ENCODE measurements at regions not wholly inside any gene's neighbourhood (a gene's known extent, or its start where the extent isn't known, plus 50 kb on each side); places are given as distances from the start of the nearest gene placed in this dataset.

DNA sequence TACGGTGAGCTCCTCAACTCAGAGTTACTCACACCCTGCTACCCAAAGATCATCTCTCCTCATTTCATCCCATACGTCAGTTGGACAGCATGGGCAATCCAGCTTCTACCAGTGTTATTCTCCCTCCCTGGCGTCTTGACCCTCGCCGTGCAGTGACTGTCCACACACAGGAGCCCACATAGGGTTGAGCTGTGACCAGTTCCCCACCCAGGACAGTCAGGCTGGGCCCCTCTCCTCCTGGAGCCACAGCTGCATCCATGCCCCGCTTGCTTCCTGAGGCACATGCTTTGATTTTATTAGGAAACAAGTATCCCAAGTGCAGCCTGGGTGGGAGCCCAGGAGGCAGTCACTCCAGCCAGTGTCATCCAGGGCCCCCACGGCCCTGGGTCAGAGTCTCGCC, 140.3 kb upstream of the SFSWAP start:
- no peaks in the 10 kb centered on the region for H3K36me3 ChIP-seq
- ATAC-seq: no peak
- DNase-seq: no peak
- H3K27me3 ChIP-seq: peaks cover 7 to 24% (median 16%) of the 10 kb centered on the region in 3 donors
- no peaks in the 10 kb centered on the region for H3K9me3 ChIP-seq
- in situ Hi-C loops (cut with MboI; ENCODE audit: low sequenced_read_pairs in 4 of 4): no loop called here
- no peak overlapping the region for H3K4me3 ChIP-seq
- H3K4me1 ChIP-seq: no peaks in the 10 kb centered on the region
- intact Hi-C loops (cut with DNase I; ENCODE audit: low total_unique reads): no loop called here
- TF ChIP-seq POLR2A (IDR thresholded peaks at IDR 0.05): no peak
- TF ChIP-seq, protein P1, sequence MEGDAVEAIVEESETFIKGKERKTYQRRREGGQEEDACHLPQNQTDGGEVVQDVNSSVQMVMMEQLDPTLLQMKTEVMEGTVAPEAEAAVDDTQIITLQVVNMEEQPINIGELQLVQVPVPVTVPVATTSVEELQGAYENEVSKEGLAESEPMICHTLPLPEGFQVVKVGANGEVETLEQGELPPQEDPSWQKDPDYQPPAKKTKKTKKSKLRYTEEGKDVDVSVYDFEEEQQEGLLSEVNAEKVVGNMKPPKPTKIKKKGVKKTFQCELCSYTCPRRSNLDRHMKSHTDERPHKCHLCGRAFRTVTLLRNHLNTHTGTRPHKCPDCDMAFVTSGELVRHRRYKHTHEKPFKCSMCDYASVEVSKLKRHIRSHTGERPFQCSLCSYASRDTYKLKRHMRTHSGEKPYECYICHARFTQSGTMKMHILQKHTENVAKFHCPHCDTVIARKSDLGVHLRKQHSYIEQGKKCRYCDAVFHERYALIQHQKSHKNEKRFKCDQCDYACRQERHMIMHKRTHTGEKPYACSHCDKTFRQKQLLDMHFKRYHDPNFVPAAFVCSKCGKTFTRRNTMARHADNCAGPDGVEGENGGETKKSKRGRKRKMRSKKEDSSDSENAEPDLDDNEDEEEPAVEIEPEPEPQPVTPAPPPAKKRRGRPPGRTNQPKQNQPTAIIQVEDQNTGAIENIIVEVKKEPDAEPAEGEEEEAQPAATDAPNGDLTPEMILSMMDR (IDR thresholded peaks at IDR 0.05 in 4 of 5, conservative IDR thresholded peaks at IDR 0.05 in 1 of 5): no peak
- no peak overlapping the region for H3K27ac ChIP-seq

DNA sequence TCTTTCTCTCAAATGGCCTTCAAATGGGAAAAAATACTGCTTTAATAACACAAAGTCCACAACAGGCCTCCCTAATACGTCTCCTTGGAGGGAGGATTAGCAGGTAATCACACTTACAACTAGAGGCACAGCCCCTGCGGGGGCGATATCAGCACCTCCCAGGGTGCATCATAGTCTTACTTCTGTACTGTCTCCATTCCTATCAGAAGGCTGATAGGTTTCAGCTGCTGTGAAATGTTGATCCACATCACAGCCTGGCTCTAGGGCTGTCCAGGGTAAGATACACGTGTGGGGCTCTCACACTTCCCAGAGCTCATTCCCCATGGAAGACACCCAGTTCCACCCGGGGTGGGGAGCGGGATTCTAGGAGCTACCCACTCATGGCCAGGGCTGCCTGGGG, 139.1 kb upstream of the SFSWAP start:
- H3K9me3 ChIP-seq: no peaks in the 10 kb centered on the region
- peaks cover 7 to 24% (median 16%) of the 10 kb centered on the region in 3 donors for H3K27me3 ChIP-seq
- TF ChIP-seq POLR2A (IDR thresholded peaks at IDR 0.05): no peak
- TF ChIP-seq, protein P1 (IDR thresholded peaks at IDR 0.05 in 4 of 5, conservative IDR thresholded peaks at IDR 0.05 in 1 of 5): no peak
- no peak overlapping the region for H3K27ac ChIP-seq
- in situ Hi-C loops (cut with MboI; ENCODE audit: low sequenced_read_pairs in 4 of 4): no loop called here
- H3K36me3 ChIP-seq: no peaks in the 10 kb centered on the region
- H3K4me3 ChIP-seq: no peak overlapping the region
- DNase-seq (no peak), ATAC-seq (no peak)
- no peaks in the 10 kb centered on the region for H3K4me1 ChIP-seq
- intact Hi-C loops (cut with DNase I; ENCODE audit: low total_unique reads): no loop called here

DNA sequence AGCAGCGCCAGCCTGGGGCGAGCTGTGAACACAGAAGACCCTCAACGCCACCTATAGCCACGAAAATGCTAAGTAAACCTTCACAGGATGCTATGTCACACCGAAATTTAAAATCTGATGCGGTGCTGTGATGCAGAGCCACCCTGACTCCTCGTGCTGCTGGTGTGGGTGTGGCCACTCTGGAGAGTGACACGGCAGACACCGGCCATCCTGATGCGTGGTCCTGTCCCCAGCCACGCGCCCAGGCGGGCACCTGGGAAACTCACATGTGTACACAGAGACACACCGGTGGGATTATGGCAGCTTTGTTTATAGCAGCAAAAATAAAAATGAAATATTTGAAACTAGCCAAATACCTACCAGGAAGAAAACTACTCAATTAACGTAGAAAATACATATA, 138.3 kb upstream of the SFSWAP start:
- intact Hi-C loops (cut with DNase I; ENCODE audit: low total_unique reads): no loop called here
- in situ Hi-C loops (cut with MboI; ENCODE audit: low sequenced_read_pairs in 4 of 4): no loop called here
- no peak for ATAC-seq
- no peak overlapping the region for H3K4me3 ChIP-seq
- no peaks in the 10 kb centered on the region for H3K4me1 ChIP-seq
- DNase-seq: no peak
- no peak overlapping the region for H3K27ac ChIP-seq
- no peaks in the 10 kb centered on the region for H3K9me3 ChIP-seq
- H3K36me3 ChIP-seq: no peaks in the 10 kb centered on the region
- H3K27me3 ChIP-seq: peaks cover 7 to 22% (median 16%) of the 10 kb centered on the region in 3 donors
- TF ChIP-seq POLR2A (IDR thresholded peaks at IDR 0.05): no peak

DNA sequence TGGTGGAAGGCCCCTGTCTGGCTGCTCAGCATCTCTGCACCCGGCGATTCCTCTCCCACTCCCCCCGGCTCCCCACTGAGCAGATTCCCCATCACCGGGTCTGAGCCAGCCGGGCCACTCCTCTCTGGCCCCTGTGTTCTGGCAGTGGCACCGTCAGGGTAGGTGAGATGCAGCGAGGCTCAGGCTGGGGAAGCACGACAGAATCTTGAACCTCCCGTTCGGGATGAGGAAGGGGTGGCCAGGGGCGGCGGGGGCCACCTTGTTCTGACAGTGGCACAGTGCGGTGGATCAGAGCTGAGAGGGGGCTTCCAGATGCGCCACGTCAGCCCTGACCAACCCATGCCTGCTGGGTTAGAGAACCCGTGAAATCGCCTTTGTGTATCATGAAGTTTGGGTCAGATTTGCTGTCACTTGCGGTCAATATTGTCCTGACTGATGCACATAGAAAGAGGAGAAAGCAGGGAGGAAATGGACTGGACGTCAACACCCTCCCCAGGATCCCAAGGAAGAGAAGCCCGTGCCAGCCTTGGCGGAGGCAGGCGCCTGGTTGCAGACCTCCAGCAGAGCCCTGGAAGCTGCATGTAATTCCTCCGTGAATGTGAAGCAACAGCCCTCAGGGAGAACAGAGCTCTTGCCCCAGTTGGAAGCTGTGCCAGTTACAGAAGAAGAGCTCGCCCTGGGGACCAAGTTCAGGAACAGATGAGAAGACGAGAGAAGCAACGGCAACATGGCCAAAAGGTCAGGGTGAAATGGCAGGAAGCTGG, 137.1 kb upstream of the SFSWAP start:
- no peaks in the 10 kb centered on the region for H3K36me3 ChIP-seq
- in situ Hi-C loops (cut with MboI; ENCODE audit: low sequenced_read_pairs in 4 of 4) (no loop called here), intact Hi-C loops (cut with DNase I; ENCODE audit: low total_unique reads) (no loop called here)
- no peaks in the 10 kb centered on the region for H3K9me3 ChIP-seq
- no peak overlapping the region for H3K4me3 ChIP-seq
- ATAC-seq (peak in 1 of 2 donors; percentile 42), DNase-seq (peak in 1 of 2 donors; percentile 25)
- H3K27me3 ChIP-seq: peaks cover 7 to 30% (median 22%) of the 10 kb centered on the region in 3 donors
- no peak overlapping the region for H3K27ac ChIP-seq
- H3K4me1 ChIP-seq: no peaks in the 10 kb centered on the region
- no peak for TF ChIP-seq POLR2A (IDR thresholded peaks at IDR 0.05)

DNA sequence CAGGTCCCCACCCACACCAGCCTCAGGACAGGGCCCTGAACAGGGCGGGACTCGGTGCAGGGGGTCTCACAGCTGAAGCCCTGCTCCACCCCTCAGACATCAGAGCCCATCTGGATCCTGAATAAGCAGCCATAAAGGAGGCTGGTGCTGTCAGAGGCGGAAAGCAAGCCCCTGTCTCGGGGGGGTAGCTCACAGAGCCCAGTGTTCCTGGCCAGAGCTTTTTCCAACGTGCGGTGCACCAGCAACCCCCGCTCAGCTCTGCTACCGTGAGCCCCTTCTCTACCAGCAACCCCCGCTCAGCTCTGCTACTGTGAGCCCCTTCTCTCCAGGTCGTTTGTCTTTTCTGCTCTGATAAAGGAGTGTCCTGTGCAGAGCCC, 136.5 kb upstream of the SFSWAP start:
- in situ Hi-C loops (cut with MboI; ENCODE audit: low sequenced_read_pairs in 4 of 4): no loop called here
- TF ChIP-seq, protein P1 (IDR thresholded peaks at IDR 0.05 in 4 of 5, conservative IDR thresholded peaks at IDR 0.05 in 1 of 5): no peak
- no peak for TF ChIP-seq POLR2A (IDR thresholded peaks at IDR 0.05)
- intact Hi-C loops (cut with DNase I; ENCODE audit: low total_unique reads): no loop called here
- DNase-seq: no peak
- Histone ChIP-seq H3K27ac (no peak overlapping the region), H3K36me3 (no peaks in the 10 kb centered on the region), H3K4me1 (no peaks in the 10 kb centered on the region), H3K9me3 (no peaks in the 10 kb centered on the region), H3K27me3 (peaks cover 7 to 31% (median 21%) of the 10 kb centered on the region in 3 donors), H3K4me3 (no peak overlapping the region)
- ATAC-seq: no peak

Measured in gastrocnemius medialis (tissue), 4 donors.